HG03060 (cell line): ENCODE measurements at regions not wholly inside any gene's neighbourhood (a gene's known extent, or its start where the extent isn't known, plus 50 kb on each side); places are given as distances from the start of the nearest gene placed in this dataset.
"Not testable (repeated sequence)": the region's sequence is repeated elsewhere in the genome, so short reads cannot be mapped to it uniquely, and the experiment has no call there.

Experiments used
- ATAC-seq: cut with Tn5 transposase; IDR thresholded peaks from one replicate; pipeline ENCODE4 v1.9.1; 2021; ENCODE audit warnings: low read depth, moderate number of reproducible peaks; ENCODE audit not compliant: unreplicated experiment

GRCh38 chrX:131874300-131874699 is 148.8 kb upstream of the STK26 start:
- ATAC-seq: no peak

DNA sequence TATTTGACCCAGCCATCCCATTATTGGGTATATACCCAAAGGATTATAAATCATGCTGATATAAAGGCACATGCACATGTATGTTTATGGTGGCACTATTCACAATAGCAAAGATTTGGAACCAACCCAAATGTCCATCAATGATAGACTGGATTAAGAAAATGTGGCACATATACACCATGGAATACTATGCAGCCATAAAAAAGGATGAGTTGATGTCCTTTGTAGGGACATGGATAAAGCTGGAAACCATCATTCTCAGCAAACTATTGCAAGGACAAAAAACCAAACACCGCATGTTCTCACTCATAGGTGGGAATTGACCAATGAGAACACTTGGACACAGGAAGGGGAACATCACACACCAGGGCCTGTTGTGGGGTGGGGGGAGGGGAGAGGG is 147.3 kb upstream of the STK26 start:
- not testable (repeated sequence) for ATAC-seq

- no peak for ATAC-seq
Measured at GRCh38 chrX:131881194-131881593, 141.9 kb upstream of the STK26 start.

DNA sequence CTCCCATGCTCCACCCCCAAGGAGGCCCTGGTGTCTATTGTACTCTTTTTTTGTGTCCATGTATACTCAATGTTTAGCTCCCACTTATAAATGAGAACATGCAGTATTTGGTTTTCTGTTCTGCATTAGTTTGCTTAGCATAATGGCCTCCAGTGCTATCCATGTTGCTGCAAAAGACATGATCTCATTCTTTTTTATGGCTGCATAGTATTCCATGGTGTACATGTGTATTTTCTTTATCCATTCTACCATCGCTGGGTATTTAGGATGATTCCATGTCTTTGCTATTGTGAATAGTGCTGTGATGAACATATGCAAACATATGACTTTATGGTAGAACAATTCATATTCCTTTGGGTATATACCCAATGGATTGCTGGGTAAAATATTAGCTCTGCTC is 138.1 kb upstream of the STK26 start:
- ATAC-seq: not testable (repeated sequence)

DNA sequence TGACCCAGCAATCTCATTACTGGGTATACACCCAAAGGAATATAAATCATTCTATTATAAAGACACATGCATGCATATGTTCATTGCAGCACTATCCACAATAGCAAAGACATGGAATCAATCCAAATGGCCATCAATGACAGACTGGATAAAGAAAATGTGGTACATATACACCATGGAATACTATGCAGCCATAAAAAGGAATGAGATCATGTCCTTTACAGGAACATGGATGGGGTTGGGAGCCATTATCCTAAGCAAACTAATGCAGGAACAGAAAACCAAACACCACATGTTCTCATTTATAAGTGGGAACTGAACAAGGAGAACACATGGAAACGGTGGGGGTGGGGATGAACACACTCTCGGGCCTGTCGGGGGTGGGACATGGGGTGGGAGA is 129.2 kb upstream of the STK26 start:
- ATAC-seq: not testable (repeated sequence)

DNA sequence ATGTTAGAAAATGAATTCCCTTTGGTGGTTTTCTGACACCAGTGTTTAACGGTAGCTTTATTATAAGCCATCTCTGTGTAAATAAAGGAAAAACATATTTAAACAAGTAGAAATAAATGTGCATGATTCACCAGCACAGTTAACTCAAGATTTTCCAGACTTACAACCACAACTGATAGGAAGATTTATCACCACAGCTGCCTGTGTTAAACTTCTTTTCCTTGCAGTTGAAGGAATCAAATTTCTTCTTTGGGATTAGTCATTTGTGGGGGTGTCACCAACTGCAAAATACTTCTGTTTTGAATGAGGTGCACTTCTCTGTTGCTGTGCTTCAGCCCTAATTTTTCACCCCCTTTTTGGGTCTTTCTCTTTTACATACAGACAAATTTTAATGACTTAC is 128.1 kb upstream of the STK26 start:
- no peak for ATAC-seq

- no peak for ATAC-seq
Measured at GRCh38 chrX:131895807-131896206, 127.3 kb upstream of the STK26 start.

GRCh38 chrX:131901546-131901945 is 121.6 kb upstream of the STK26 start:
- ATAC-seq: no peak

- no peak for ATAC-seq
Measured at GRCh38 chrX:131907488-131908314, 115.4 kb upstream of the STK26 start.

- no peak for ATAC-seq
Measured at GRCh38 chrX:131910586-131910985, 112.5 kb upstream of the STK26 start.

DNA sequence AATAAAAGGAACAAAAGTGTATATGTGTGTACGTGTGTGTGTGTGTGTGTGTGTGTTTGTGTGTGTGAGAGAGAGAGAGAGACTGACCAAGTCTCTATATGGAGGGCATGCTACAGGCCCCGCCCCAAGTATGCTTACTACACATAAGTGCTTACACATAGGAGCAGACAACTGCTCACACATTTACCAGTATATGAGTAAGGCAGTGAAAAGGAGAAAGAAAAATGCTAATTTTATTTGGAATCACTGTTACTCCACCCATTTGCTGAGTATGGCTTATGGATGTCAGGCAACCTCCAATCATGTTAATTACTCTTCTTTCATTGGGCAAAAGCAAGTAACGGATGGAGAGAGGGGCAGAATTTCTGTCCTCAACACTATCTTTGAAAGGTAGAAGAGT is 107.6 kb upstream of the STK26 start:
- no peak for ATAC-seq

DNA sequence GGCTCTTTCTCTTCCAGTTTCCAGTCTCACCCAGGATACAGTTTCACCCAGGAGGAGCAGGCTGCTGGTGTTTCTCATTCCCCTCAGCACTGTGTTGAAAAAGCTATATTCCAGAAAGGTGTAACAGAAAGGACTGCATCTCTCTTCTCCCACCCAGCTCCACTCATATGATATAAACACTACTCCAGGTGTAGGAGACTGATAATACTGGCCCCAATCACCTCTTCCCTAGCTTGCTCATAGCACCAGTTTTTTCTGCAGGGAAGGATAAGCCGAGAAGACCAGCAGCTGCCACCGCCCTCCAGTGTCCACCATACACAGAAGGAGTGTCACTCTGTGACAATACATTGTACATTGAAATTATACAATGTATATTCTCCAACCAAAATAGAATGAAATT is 105.5 kb upstream of the STK26 start:
- ATAC-seq: no peak

- ATAC-seq: no peak
Measured at GRCh38 chrX:131918839-131919238, 104.3 kb upstream of the STK26 start.

GRCh38 chrX:131923614-131924250 is 99.4 kb upstream of the STK26 start:
- ATAC-seq: no peak

DNA sequence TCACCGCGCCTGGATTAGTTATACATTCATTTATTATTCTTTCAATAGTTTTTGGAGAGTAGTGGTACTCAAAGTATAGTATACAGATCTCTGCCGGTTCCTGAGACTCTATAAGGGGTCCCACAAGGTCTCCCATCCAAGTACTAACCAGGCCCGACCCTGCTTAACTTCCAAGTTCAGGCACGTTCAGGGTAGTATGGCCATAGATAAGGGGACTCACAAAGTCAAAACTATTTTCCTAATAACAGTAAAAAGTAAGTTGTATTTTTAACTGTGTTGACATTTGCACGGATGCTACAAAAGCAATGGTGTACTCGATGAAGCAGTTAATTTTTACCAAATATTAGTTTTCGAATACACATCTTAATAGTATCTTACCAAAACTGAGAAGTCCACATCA is 84.4 kb upstream of the STK26 start:
- no peak for ATAC-seq

DNA sequence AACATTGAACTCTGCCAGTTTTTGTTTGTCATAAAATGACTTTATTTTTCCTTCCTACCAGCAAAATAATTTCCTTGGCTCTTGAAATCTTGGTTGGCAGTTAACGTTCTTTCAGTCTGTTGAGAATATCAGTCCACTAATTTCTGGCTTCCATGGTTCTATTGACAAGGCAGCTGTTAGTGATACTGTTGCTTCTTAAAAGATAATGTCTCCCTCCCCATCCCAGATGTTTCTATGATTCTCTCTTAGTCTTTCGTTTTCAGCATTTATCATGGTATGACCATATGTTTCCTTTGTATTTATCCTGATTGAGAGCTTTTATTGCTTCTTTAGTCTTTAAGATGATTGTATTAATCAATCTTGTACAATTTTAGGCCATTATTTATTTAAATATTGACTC is 81.1 kb upstream of the STK26 start:
- ATAC-seq: no peak

GRCh38 chrX:131944936-131945902 is 77.9 kb upstream of the STK26 start:
- ATAC-seq: no peak

- no peak for ATAC-seq
Measured at GRCh38 chrX:131951166-131951565, 71.9 kb upstream of the STK26 start.

DNA sequence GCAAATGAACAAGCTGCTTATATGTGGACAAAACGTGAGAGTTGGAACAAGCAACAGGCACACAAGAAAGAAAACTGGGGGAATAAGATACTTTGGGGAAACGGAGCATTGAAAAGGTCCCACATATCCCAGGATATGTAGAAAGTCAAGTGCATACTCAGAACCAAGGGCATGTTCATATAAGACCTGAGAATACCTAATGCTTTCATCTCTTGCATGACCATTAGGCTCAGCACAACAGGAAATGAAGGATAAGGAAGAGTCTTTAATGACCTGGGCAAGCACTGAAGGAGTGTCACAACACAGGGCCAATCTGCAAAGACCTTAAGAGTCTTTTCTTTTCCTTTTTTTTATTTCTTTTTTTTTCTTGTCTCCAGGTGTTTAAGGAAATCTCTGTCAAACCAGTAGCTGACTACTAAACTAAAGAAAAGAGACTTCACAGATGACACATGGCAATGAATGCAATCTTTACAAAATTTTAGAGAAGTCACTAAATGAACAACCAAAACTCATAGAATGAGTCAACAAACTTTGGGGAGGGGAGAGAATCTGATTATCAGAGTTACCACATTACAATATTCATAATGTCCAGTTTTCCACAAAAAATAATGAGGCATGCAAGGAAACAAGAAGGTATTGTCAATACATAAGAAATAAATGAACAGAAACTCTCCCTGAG is 67.9 kb upstream of the STK26 start:
- ATAC-seq: no peak

GRCh38 chrX:131958724-131959123 is 64.4 kb upstream of the STK26 start:
- ATAC-seq: no peak
